ENCODE measurements at regions not wholly inside any gene's neighbourhood (a gene's known extent, or its start where the extent isn't known, plus 50 kb on each side); places are given as distances from the start of the nearest gene placed in this dataset.

DNA sequence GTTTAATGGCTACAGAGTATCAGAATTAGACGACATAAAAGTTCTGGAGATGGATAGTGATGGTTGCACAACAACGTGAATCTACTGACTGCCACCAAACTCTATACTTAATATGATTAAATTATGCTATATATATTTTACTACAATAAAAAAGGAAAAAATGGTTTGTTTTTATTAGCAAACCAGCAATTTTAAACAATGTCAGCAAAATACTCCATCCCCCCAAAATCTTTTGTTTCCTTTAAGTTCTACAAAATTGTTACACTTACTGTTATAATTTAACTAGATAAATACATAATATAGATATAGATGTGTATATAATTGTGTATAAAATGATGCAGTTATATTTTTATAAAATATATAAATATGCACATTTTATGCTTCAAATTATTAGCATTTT, 710.8 kb upstream of the UBE2E2 start:
- TF ChIP-seq, protein P1, sequence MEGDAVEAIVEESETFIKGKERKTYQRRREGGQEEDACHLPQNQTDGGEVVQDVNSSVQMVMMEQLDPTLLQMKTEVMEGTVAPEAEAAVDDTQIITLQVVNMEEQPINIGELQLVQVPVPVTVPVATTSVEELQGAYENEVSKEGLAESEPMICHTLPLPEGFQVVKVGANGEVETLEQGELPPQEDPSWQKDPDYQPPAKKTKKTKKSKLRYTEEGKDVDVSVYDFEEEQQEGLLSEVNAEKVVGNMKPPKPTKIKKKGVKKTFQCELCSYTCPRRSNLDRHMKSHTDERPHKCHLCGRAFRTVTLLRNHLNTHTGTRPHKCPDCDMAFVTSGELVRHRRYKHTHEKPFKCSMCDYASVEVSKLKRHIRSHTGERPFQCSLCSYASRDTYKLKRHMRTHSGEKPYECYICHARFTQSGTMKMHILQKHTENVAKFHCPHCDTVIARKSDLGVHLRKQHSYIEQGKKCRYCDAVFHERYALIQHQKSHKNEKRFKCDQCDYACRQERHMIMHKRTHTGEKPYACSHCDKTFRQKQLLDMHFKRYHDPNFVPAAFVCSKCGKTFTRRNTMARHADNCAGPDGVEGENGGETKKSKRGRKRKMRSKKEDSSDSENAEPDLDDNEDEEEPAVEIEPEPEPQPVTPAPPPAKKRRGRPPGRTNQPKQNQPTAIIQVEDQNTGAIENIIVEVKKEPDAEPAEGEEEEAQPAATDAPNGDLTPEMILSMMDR (conservative IDR thresholded peaks at IDR 0.05; ENCODE audit: low read depth, low read length): no peak
- TF ChIP-seq EZH2 (IDR thresholded peaks at IDR 0.05; ENCODE audit: low read length, unreplicated experiment) (no peak), EZH2phosphoT487 (IDR thresholded peaks at IDR 0.05; ENCODE audit: borderline replicate concordance, low read length) (no peak)
